ENCODE measurements at regions not wholly inside any gene's neighbourhood (a gene's known extent, or its start where the extent isn't known, plus 50 kb on each side); places are given as distances from the start of the nearest gene placed in this dataset. TPM values are rescaled to one million over a fixed set of nuclear protein-coding genes. Genes with fewer than 3 reads are reported as not detected.
"Not testable (repeated sequence)": the region's sequence is repeated elsewhere in the genome, so short reads cannot be mapped to it uniquely, and the experiment has no call there.

DNA sequence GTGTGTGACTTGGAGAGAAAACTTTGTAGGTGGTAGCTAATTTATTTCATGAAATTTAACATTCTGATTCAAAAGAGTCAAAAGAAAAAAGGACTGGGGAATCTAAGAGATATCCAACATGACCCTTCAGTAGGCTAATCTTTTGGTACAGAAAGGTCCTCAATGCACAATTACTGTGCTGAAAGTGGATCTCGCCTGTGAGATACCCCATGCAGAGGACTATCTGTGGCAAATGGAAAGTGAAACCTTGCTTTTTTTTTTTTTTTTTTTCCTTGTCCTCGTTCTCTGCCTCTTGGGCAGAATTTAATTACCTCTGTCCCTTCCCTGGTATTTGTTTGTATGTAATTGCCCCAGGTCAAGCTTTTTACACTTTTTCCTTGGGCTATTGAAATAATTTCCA lies 93.2 kb upstream of the POTEB2 start:
- 0% methylated on average over 1 of the region's 2 CpGs for WGBS
- H3K4me3 ChIP-seq (ENCODE audit: low read depth in 1 of 3, low read length in 3 of 3); H3K9me3 ChIP-seq (ENCODE audit: control insufficient read depth in 4 of 4, low read length in 3 of 4); H3K4me1 ChIP-seq (ENCODE audit: control insufficient read depth in 4 of 4, insufficient read depth in 4 of 4, low read length in 3 of 4); DNase-seq (ENCODE audit: low spot score); H3K27me3 ChIP-seq (ENCODE audit: control insufficient read depth in 4 of 4, insufficient read depth in 4 of 4, low read length in 3 of 4); H3K27ac ChIP-seq (ENCODE audit: low read depth in 1 of 2, low read length in 2 of 2); H3K9ac ChIP-seq (ENCODE audit: low read depth in 1 of 2, low read length in 2 of 2); H3K36me3 ChIP-seq (ENCODE audit: control insufficient read depth in 4 of 4, insufficient read depth in 3 of 4, low read depth in 1 of 4, low read length in 3 of 4): not testable (repeated sequence)

GRCh38 chr15:20929322-20929721 lies 63.2 kb upstream of the POTEB2 start:
- WGBS, result no CpG with 5 or more reads among the region's 2 CpGs
- not testable (repeated sequence) for H3K9me3 ChIP-seq (ENCODE audit: control insufficient read depth in 4 of 4, low read length in 3 of 4); H3K9ac ChIP-seq (ENCODE audit: low read depth in 1 of 2, low read length in 2 of 2); H3K27ac ChIP-seq (ENCODE audit: low read depth in 1 of 2, low read length in 2 of 2); H3K4me3 ChIP-seq (ENCODE audit: low read depth in 1 of 3, low read length in 3 of 3); H3K4me1 ChIP-seq (ENCODE audit: control insufficient read depth in 4 of 4, insufficient read depth in 4 of 4, low read length in 3 of 4); DNase-seq (ENCODE audit: low spot score); H3K36me3 ChIP-seq (ENCODE audit: control insufficient read depth in 4 of 4, insufficient read depth in 3 of 4, low read depth in 1 of 4, low read length in 3 of 4); H3K27me3 ChIP-seq (ENCODE audit: control insufficient read depth in 4 of 4, insufficient read depth in 4 of 4, low read length in 3 of 4)

Small RNA genes lying in the stretch of these regions (small RNA-seq; reads per million reads assigned to genes)
- not detected for gene IGHD1OR15-1B
- not detected for gene IGHD2OR15-2B
- not detected for gene IGHD3OR15-3B
- gene IGHD4OR15-4B, result not detected
- gene IGHD5OR15-5B, result not detected
- gene MIR5701-1, result not detected
- not detected for gene RN7SL400P

Measured in liver (tissue), 7 donors.